SK-N-SH (cell line): ENCODE measurements at regions not wholly inside any gene's neighbourhood (a gene's known extent, or its start where the extent isn't known, plus 50 kb on each side); places are given as distances from the start of the nearest gene placed in this dataset.

Experiments
- CTCF ChIA-PET: fragments of 300-600, 350-600 bp; formaldehyde crosslinking; extraction: SDS; loops from one replicate; lab custom pipeline; 2021; lab: Yijun Ruan, JAX
- POLR2A ChIA-PET: fragments of 350-600 bp; sonication (Branson Sonifier 250); formaldehyde crosslinking; extraction: SDS; loops from one replicate; lab custom pipeline; 2020; ENCODE audit warnings: antibody characterized with exemption, inconsistent platforms; lab: Yijun Ruan, JAX
- DNase-seq: peaks from one replicate; pipeline ENCODE4 v3.0.0; 2012
- H2AFZ ChIP-seq: fragments of 200-600 bp; sonication (generic); 2 replicates; pipeline ENCODE4 v1.8.1; 2016; ENCODE audit warnings: antibody characterized with exemption, mild to moderate bottlenecking, low read depth
- H3F3A ChIP-seq: fragments of 200-600 bp; sonication (generic); replicated peaks from 2 replicates; pipeline ENCODE3; 2016; ENCODE audit warnings: antibody characterized with exemption, mild to moderate bottlenecking; ENCODE audit not compliant: insufficient read depth
- H3K27ac ChIP-seq, 2 experiments: fragments of 200-500 bp in 1 of 2; fragments of 200-600 bp in 1 of 2; sonication (Bioruptor generic) in 1 of 2; sonication (generic), shearing (Covaris generic) in 1 of 2; 2 replicates each; pipeline versions ENCODE4 v1.5.1 to v1.6.1; 2014 to 2016; ENCODE audit warnings: low read depth in 2 of 2, inconsistent platforms in 1 of 2, low read length in 1 of 2, mild to moderate bottlenecking in 1 of 2, mixed read lengths in 1 of 2
- H3K27me3 ChIP-seq: fragments of 200-600 bp; sonication (generic), shearing (Covaris generic); 2 replicates; pipeline ENCODE4 v1.6.1; 2016; ENCODE audit warnings: mixed run types; ENCODE audit not compliant: insufficient read depth
- H3K36me3 ChIP-seq, 2 experiments: fragments of 200-500 bp in 1 of 2; fragments of 200-600 bp in 1 of 2; sonication (Bioruptor generic) in 1 of 2; sonication (generic) in 1 of 2; replicated peaks in 1 of 2; 2 replicates each; pipeline versions ENCODE3 to v1.5.1; 2014 to 2016; ENCODE audit warnings: low read length in 1 of 2, mild to moderate bottlenecking in 1 of 2; ENCODE audit not compliant: insufficient read depth in 2 of 2, control insufficient read depth in 1 of 2
- H3K4me1 ChIP-seq, 2 experiments: fragments of 200-500 bp in 1 of 2; fragments of 200-600 bp in 1 of 2; sonication (Bioruptor generic) in 1 of 2; sonication (generic), shearing (Covaris generic) in 1 of 2; 2 replicates each; pipeline versions ENCODE4 v1.5.1 to v1.6.1; 2014 to 2016; ENCODE audit warnings: low read depth in 1 of 2, low read length in 1 of 2, mixed run types in 1 of 2; ENCODE audit not compliant: insufficient read depth in 2 of 2, control insufficient read depth in 1 of 2
- H3K4me2 ChIP-seq: fragments of 200-600 bp; sonication (generic), shearing (Covaris generic); 2 replicates; pipeline ENCODE4 v1.6.1; 2017; ENCODE audit warnings: mixed run types
- H3K4me3 ChIP-seq, 2 experiments: fragments of 200-500 bp in 1 of 2; fragments of 200-600 bp in 1 of 2; sonication (Bioruptor generic) in 1 of 2; sonication (generic), shearing (Covaris generic) in 1 of 2; 2 replicates each; pipeline versions ENCODE4 v1.5.1 to v1.8.1; 2014 to 2016; ENCODE audit warnings: low read depth in 2 of 2, inconsistent platforms in 1 of 2, low read length in 1 of 2, mild to moderate bottlenecking in 1 of 2, mixed read lengths in 1 of 2, moderate library complexity in 1 of 2
- H3K79me2 ChIP-seq: fragments of 200-600 bp; sonication (generic); 2 replicates; pipeline ENCODE4 v1.8.1; 2017; ENCODE audit warnings: mild to moderate bottlenecking; ENCODE audit not compliant: insufficient read depth
- H3K9ac ChIP-seq: fragments of 200-600 bp; sonication (generic); 2 replicates; pipeline ENCODE4 v1.6.1; 2017; ENCODE audit warnings: mixed run types
- H3K9me2 ChIP-seq: fragments of 200-600 bp; sonication (generic); 2 replicates; pipeline ENCODE4 v1.6.1; 2017; ENCODE audit warnings: mixed run types
- H3K9me3 ChIP-seq: fragments of 200-600 bp; sonication (generic); 2 replicates; pipeline ENCODE4 v1.6.1; 2017; ENCODE audit warnings: mixed run types, mild to moderate bottlenecking, moderate library complexity
- H4K20me1 ChIP-seq: fragments of 200-600 bp; sonication (generic); 2 replicates; pipeline ENCODE4 v1.6.1; 2017; ENCODE audit warnings: mild to moderate bottlenecking, mixed run types; ENCODE audit not compliant: insufficient read depth
- CTCF ChIP-seq: fragments of 200-600 bp; sonication (generic); IDR thresholded peaks from 2 replicates; pipeline ENCODE4 v1.6.1; 2017; ENCODE audit warnings: antibody characterized with exemption, mild to moderate bottlenecking, moderate library complexity
- EZH2phosphoT487 ChIP-seq: fragments of 200-600 bp; sonication (generic); IDR thresholded peaks from 2 replicates; pipeline ENCODE4 v1.6.1; 2017; ENCODE audit warnings: low read depth, mixed run types, mild to moderate bottlenecking, antibody characterized with exemption, moderate library complexity, borderline replicate concordance
- FOXJ3 ChIP-seq: sonication (generic); formaldehyde crosslinking; IDR thresholded peaks from 2 replicates; pipeline ENCODE4 v1.5.1; 2020; ENCODE audit warnings: mild to moderate bottlenecking, missing genetic modification reagents
- FOXM1 ChIP-seq: IDR thresholded peaks from 2 replicates; pipeline ENCODE4 v1.4.0; 2012; ENCODE audit warnings: low read depth, mild to moderate bottlenecking
- IRF3 ChIP-seq: fragments of 150-350 bp; IDR thresholded peaks from 2 replicates; pipeline ENCODE4 v1.6.1; 2016; ENCODE audit warnings: mild to moderate bottlenecking, low read depth, low read length
- JUND ChIP-seq: IDR thresholded peaks from 2 replicates; pipeline ENCODE4 v1.4.0; 2012
- MEF2A ChIP-seq: IDR thresholded peaks from 2 replicates; pipeline ENCODE4 v1.4.0; 2012; ENCODE audit warnings: low read depth, borderline replicate concordance
- MXI1 ChIP-seq: IDR thresholded peaks from 2 replicates; pipeline ENCODE4 v1.6.1; 2012; ENCODE audit warnings: mild to moderate bottlenecking, low read depth, low read length, improper control_type of control experiment
- POLR2AphosphoS5 ChIP-seq: IDR thresholded peaks from 2 replicates; pipeline ENCODE4 v1.6.1; 2012; ENCODE audit warnings: low read depth, low read length
- RAD21 ChIP-seq: IDR thresholded peaks from 2 replicates; pipeline ENCODE4 v1.6.1; 2012; ENCODE audit warnings: mild to moderate bottlenecking, low read length
- TAF1 ChIP-seq: IDR thresholded peaks from 2 replicates; pipeline ENCODE4 v1.6.1; 2012; ENCODE audit warnings: low read depth, mild to moderate bottlenecking, low read length, moderate library complexity, borderline replicate concordance
- TEAD4 ChIP-seq: IDR thresholded peaks from 2 replicates; pipeline ENCODE4 v1.4.0; 2012; ENCODE audit warnings: mild to moderate bottlenecking, borderline replicate concordance; ENCODE audit not compliant: insufficient read depth
- USF1 ChIP-seq: IDR thresholded peaks from 2 replicates; pipeline ENCODE4 v1.4.0; 2012; ENCODE audit warnings: low read depth, borderline replicate concordance
- WGBS: methylation state at CpG from one replicate; pipeline ENCODE4 v1.1.6; 2017; ENCODE audit warnings: low lambda C conversion rate; 5-methylcytosine and 5-hydroxymethylcytosine counted together

- no peak for DNase-seq
- Histone ChIP-seq H3K4me3 (no peak overlapping the region), H4K20me1 (no peaks in the 10 kb centered on the region), H3K4me2 (no peak overlapping the region), H3K27ac (no peak overlapping the region), H3K9me3 (no peaks in the 10 kb centered on the region), H3F3A (no peaks in the 10 kb centered on the region), H3K9ac (no peak overlapping the region), H2AFZ (no peak overlapping the region), H3K36me3 (no peaks in the 10 kb centered on the region), H3K27me3 (peaks cover 10% of the 10 kb centered on the region; the same call in 1 of the 2 replicates), H3K79me2 (no peaks in the 10 kb centered on the region), H3K4me1 (no peaks in the 10 kb centered on the region), H3K9me2 (no peaks in the 10 kb centered on the region)
- TF ChIP-seq FOXM1 (no peak), CTCF (no peak), JUND (no peak), RAD21 (no peak), USF1 (no peak), IRF3 (no peak), MEF2A (no peak), MXI1 (no peak), EZH2phosphoT487 (no peak), FOXJ3 (no peak), TEAD4 (no peak), POLR2AphosphoS5 (no peak)
- CTCF ChIA-PET = no interaction called here
- WGBS = 10% methylated on average over 1 of the region's 1 CpG
- POLR2A ChIA-PET = no interaction called here
Observed at GRCh38 chr1:90802622-90803021, 85.5 kb upstream of the BARHL2 start.

- H2AFZ ChIP-seq = no peak overlapping the region
- H3K9ac ChIP-seq = no peak overlapping the region
- H3K4me1 ChIP-seq = no peaks in the 10 kb centered on the region; a peak in 1 of 4 replicates
- no peaks in the 10 kb centered on the region for H3K36me3 ChIP-seq
- H3K9me2 ChIP-seq = no peaks in the 10 kb centered on the region
- H3K4me3 ChIP-seq = no peak overlapping the region
- DNase-seq = no peak
- H3K9me3 ChIP-seq = no peaks in the 10 kb centered on the region
- no peaks in the 10 kb centered on the region for H4K20me1 ChIP-seq
- no peaks in the 10 kb centered on the region for H3K79me2 ChIP-seq
- WGBS = 6% methylated on average over 5 of the region's 6 CpGs
- H3K27ac ChIP-seq = no peak overlapping the region
- no peak for TF ChIP-seq TAF1
- peak; percentile 27 for TF ChIP-seq RAD21
- H3K4me2 ChIP-seq = no peak overlapping the region
- POLR2A ChIA-PET = no interaction called here
- peaks cover 10% of the 10 kb centered on the region for H3K27me3 ChIP-seq
- CTCF ChIA-PET = no interaction called here
- no peaks in the 10 kb centered on the region for H3F3A ChIP-seq
Observed at GRCh38 chr1:90800012-90800717, 83.1 kb upstream of the BARHL2 start.
